Thyroid gland (tissue), 4 donors: ENCODE measurements at regions not wholly inside any gene's neighbourhood (a gene's known extent, or its start where the extent isn't known, plus 50 kb on each side); places are given as distances from the start of the nearest gene placed in this dataset.

Experiments used
- CTCF ChIP-seq, 6 experiments: fragments of 200-600 bp in 3 of 6; fragments of 450-650 bp in 3 of 6; sonication (generic) in 3 of 6; IDR thresholded peaks; one replicate each; pipeline ENCODE4 v1.5.1; 2016 to 2019; ENCODE audit warnings: antibody characterized with exemption in 6 of 6, mild to moderate bottlenecking in 2 of 6, inconsistent platforms in 1 of 6, moderate library complexity in 1 of 6
- POLR2A ChIP-seq, 2 donors: fragments of 450-650 bp; IDR thresholded peaks; one replicate each; pipeline ENCODE4 v1.6.1; 2017; ENCODE audit warnings: antibody characterized with exemption in 2 of 2, mild to moderate bottlenecking in 2 of 2, moderate library complexity in 1 of 2

GRCh38 chr14:101506211-101506925 is 54.9 kb upstream of the DIO3 start:
- TF ChIP-seq CTCF (IDR thresholded peaks at IDR 0.05): no peak
- no peak for TF ChIP-seq POLR2A (IDR thresholded peaks at IDR 0.05)
